Testis (tissue), 2 donors: ENCODE measurements at regions not wholly inside any gene's neighbourhood (a gene's known extent, or its start where the extent isn't known, plus 50 kb on each side); places are given as distances from the start of the nearest gene placed in this dataset.

Experiments
- CTCF ChIP-seq, 3 experiments: fragments of 450-650 bp in 2 of 3; fragments of 200-600 bp in 1 of 3; sonication (generic) in 1 of 3; IDR thresholded peaks; one replicate each; pipeline ENCODE4 v1.5.1; 2016 to 2019; ENCODE audit warnings: antibody characterized with exemption in 3 of 3, mild to moderate bottlenecking in 2 of 3, moderate library complexity in 1 of 3
- POLR2A ChIP-seq: fragments of 450-650 bp; IDR thresholded peaks from one replicate; pipeline ENCODE4 v1.6.1; 2017; ENCODE audit warnings: antibody characterized with exemption, mild to moderate bottlenecking, moderate library complexity

- TF ChIP-seq CTCF (IDR thresholded peaks at IDR 0.05) (no peak), POLR2A (no peak)
These were observed 169.3 kb upstream of the CDH4 start for GRCh38 chr20:61082720-61083119.
